ENCODE measurements at regions not wholly inside any gene's neighbourhood (a gene's known extent, or its start where the extent isn't known, plus 50 kb on each side); places are given as distances from the start of the nearest gene placed in this dataset.

- Histone ChIP-seq H3K27ac (ENCODE audit: low read depth, low read length) (no peak overlapping the region), H3K4me1 (ENCODE audit: insufficient read depth, low read length) (no peaks in the 10 kb centered on the region), H3K4me3 (ENCODE audit: insufficient read depth, low read length) (no peak overlapping the region), H2AFZ (ENCODE audit: low read length) (peak overlapping the region; percentile 17), H3K4me2 (ENCODE audit: insufficient read depth, low read length) (no peak overlapping the region), H3K79me2 (ENCODE audit: insufficient read depth, low read length) (no peaks in the 10 kb centered on the region), H3K36me3 (ENCODE audit: insufficient read depth, low read length) (no peaks in the 10 kb centered on the region), H3K27me3 (ENCODE audit: insufficient read depth, low read length) (no peaks in the 10 kb centered on the region), H3K9me3 (ENCODE audit: low read depth, low read length) (no peaks in the 10 kb centered on the region), H4K20me1 (ENCODE audit: insufficient read depth, low read length) (no peaks in the 10 kb centered on the region)
- no peak for DNase-seq (ENCODE audit: insufficient read length, low spot score, missing footprints)
- no peak for TF ChIP-seq CTCF (IDR thresholded peaks at IDR 0.05; ENCODE audit: extremely low read depth, low read depth, low read length)
These were observed 1952.0 kb upstream of the PCDH20 start for GRCh38 chr13:63367522-63368198.

GRCh38 chr13:63364159-63364558 is 1948.5 kb upstream of the PCDH20 start:
- H3K27ac ChIP-seq (ENCODE audit: low read depth, low read length): no peak overlapping the region
- H4K20me1 ChIP-seq (ENCODE audit: insufficient read depth, low read length): no peaks in the 10 kb centered on the region
- DNase-seq (ENCODE audit: insufficient read length, low spot score, missing footprints): no peak
- TF ChIP-seq CTCF (IDR thresholded peaks at IDR 0.05; ENCODE audit: extremely low read depth, low read depth, low read length): no peak
- no peak overlapping the region for H3K4me2 ChIP-seq (ENCODE audit: insufficient read depth, low read length)
- no peak overlapping the region for H3K4me3 ChIP-seq (ENCODE audit: insufficient read depth, low read length)
- H3K4me1 ChIP-seq (ENCODE audit: insufficient read depth, low read length): no peaks in the 10 kb centered on the region
- no peaks in the 10 kb centered on the region for H3K27me3 ChIP-seq (ENCODE audit: insufficient read depth, low read length)
- no peaks in the 10 kb centered on the region for H3K79me2 ChIP-seq (ENCODE audit: insufficient read depth, low read length)
- no peaks in the 10 kb centered on the region for H3K9me3 ChIP-seq (ENCODE audit: low read depth, low read length)
- H3K36me3 ChIP-seq (ENCODE audit: insufficient read depth, low read length): no peaks in the 10 kb centered on the region
- H2AFZ ChIP-seq (ENCODE audit: low read length): no peak overlapping the region

- Histone ChIP-seq H3K27me3 (ENCODE audit: insufficient read depth, low read length) (no peaks in the 10 kb centered on the region), H3K4me2 (ENCODE audit: insufficient read depth, low read length) (no peak overlapping the region), H3K36me3 (ENCODE audit: insufficient read depth, low read length) (no peaks in the 10 kb centered on the region), H3K4me3 (ENCODE audit: insufficient read depth, low read length) (no peak overlapping the region), H3K4me1 (ENCODE audit: insufficient read depth, low read length) (no peaks in the 10 kb centered on the region), H3K79me2 (ENCODE audit: insufficient read depth, low read length) (no peaks in the 10 kb centered on the region), H4K20me1 (ENCODE audit: insufficient read depth, low read length) (no peaks in the 10 kb centered on the region), H3K9me3 (ENCODE audit: low read depth, low read length) (no peaks in the 10 kb centered on the region), H2AFZ (ENCODE audit: low read length) (peak overlapping the region; percentile 60), H3K27ac (ENCODE audit: low read depth, low read length) (no peak overlapping the region)
- TF ChIP-seq CTCF (IDR thresholded peaks at IDR 0.05; ENCODE audit: extremely low read depth, low read depth, low read length): no peak
- peak; percentile 39 for DNase-seq (ENCODE audit: insufficient read length, low spot score, missing footprints)
These were observed 1935.9 kb upstream of the PCDH20 start for GRCh38 chr13:63351533-63351932.

- H3K79me2 ChIP-seq (ENCODE audit: insufficient read depth, low read length): no peaks in the 10 kb centered on the region
- no peak for DNase-seq (ENCODE audit: insufficient read length, low spot score, missing footprints)
- H4K20me1 ChIP-seq (ENCODE audit: insufficient read depth, low read length): no peaks in the 10 kb centered on the region
- no peaks in the 10 kb centered on the region for H3K27me3 ChIP-seq (ENCODE audit: insufficient read depth, low read length)
- no peak for TF ChIP-seq CTCF (IDR thresholded peaks at IDR 0.05; ENCODE audit: extremely low read depth, low read depth, low read length)
- H3K4me1 ChIP-seq (ENCODE audit: insufficient read depth, low read length): no peaks in the 10 kb centered on the region
- no peak overlapping the region for H3K4me2 ChIP-seq (ENCODE audit: insufficient read depth, low read length)
- H3K9me3 ChIP-seq (ENCODE audit: low read depth, low read length): no peaks in the 10 kb centered on the region
- H2AFZ ChIP-seq (ENCODE audit: low read length): peak overlapping the region; percentile 43
- H3K36me3 ChIP-seq (ENCODE audit: insufficient read depth, low read length): no peaks in the 10 kb centered on the region
- H3K27ac ChIP-seq (ENCODE audit: low read depth, low read length): no peak overlapping the region
- no peak overlapping the region for H3K4me3 ChIP-seq (ENCODE audit: insufficient read depth, low read length)
These were observed 1935.4 kb upstream of the PCDH20 start for GRCh38 chr13:63351081-63351480.

Data from osteoblast (primary cell).